ENCODE measurements at regions not wholly inside any gene's neighbourhood (a gene's known extent, or its start where the extent isn't known, plus 50 kb on each side); places are given as distances from the start of the nearest gene placed in this dataset.

GRCh38 chr2:155389224-155389623 lies 690.7 kb downstream of the KCNJ3 start:
- no peak for TF ChIP-seq POLR2A (IDR thresholded peaks at IDR 0.05)
- no peak for TF ChIP-seq CTCF (IDR thresholded peaks at IDR 0.05)
- DNase-seq: no peak
- WGBS, 2 donors: 76 to 79% methylated on average over 1 of the region's 1 CpG
- no peak overlapping the region for H3K27ac ChIP-seq
- H3K36me3 ChIP-seq (ENCODE audit: low read depth, missing control alignments): no peaks in the 10 kb centered on the region
- no peak overlapping the region for H3K4me3 ChIP-seq
- H3K27me3 ChIP-seq: no peaks in the 10 kb centered on the region
- intact Hi-C loops (cut with DNase I; ENCODE audit: low total_unique reads): no loop called here
- no peaks in the 10 kb centered on the region for H3K9me3 ChIP-seq
- no peaks in the 10 kb centered on the region for H3K4me1 ChIP-seq

- intact Hi-C loops (cut with DNase I; ENCODE audit: low total_unique reads): no loop called here
- no peaks in the 10 kb centered on the region for H3K4me1 ChIP-seq
- WGBS, 2 donors: 79 to 86% methylated on average over 3 of the region's 3 CpGs
- TF ChIP-seq POLR2A (IDR thresholded peaks at IDR 0.05) (no peak), CTCF (IDR thresholded peaks at IDR 0.05) (no peak)
- H3K36me3 ChIP-seq (ENCODE audit: low read depth, missing control alignments): no peaks in the 10 kb centered on the region
- no peak overlapping the region for H3K27ac ChIP-seq
- no peak for DNase-seq
- no peak overlapping the region for H3K4me3 ChIP-seq
- no peaks in the 10 kb centered on the region for H3K27me3 ChIP-seq
- H3K9me3 ChIP-seq: no peaks in the 10 kb centered on the region
Measured at GRCh38 chr2:155384555-155385123, 686.1 kb downstream of the KCNJ3 start.

GRCh38 chr2:155382776-155383175 lies 684.3 kb downstream of the KCNJ3 start:
- DNase-seq: no peak
- H3K36me3 ChIP-seq (ENCODE audit: low read depth, missing control alignments): no peaks in the 10 kb centered on the region

GRCh38 chr2:155381436-155381835 lies 682.9 kb downstream of the KCNJ3 start:
- Histone ChIP-seq H3K27ac (no peak overlapping the region), H3K27me3 (no peaks in the 10 kb centered on the region), H3K4me3 (no peak overlapping the region), H3K9me3 (no peaks in the 10 kb centered on the region), H3K36me3 (ENCODE audit: low read depth, missing control alignments) (no peaks in the 10 kb centered on the region), H3K4me1 (no peaks in the 10 kb centered on the region)
- WGBS, 2 donors: 42 to 51% methylated on average over 1 of the region's 1 CpG
- DNase-seq: no peak
- intact Hi-C loops (cut with DNase I; ENCODE audit: low total_unique reads): no loop called here
- TF ChIP-seq POLR2A (IDR thresholded peaks at IDR 0.05) (no peak), CTCF (IDR thresholded peaks at IDR 0.05) (no peak)

More at GRCh38 chr2:155382776-155383175, 684.3 kb downstream of the KCNJ3 start:
- Histone ChIP-seq H3K4me3 (no peak overlapping the region), H3K27ac (no peak overlapping the region), H3K4me1 (no peaks in the 10 kb centered on the region), H3K27me3 (no peaks in the 10 kb centered on the region), H3K9me3 (no peaks in the 10 kb centered on the region)
- intact Hi-C loops (cut with DNase I; ENCODE audit: low total_unique reads): no loop called here
- TF ChIP-seq POLR2A (IDR thresholded peaks at IDR 0.05): no peak
- TF ChIP-seq CTCF (IDR thresholded peaks at IDR 0.05): no peak
- 60 to 62% methylated on average over 3 of the region's 3 CpGs for WGBS, 2 donors

GRCh38 chr2:155379494-155379893 lies 681.0 kb downstream of the KCNJ3 start:
- H3K4me1 ChIP-seq: no peaks in the 10 kb centered on the region
- TF ChIP-seq CTCF (IDR thresholded peaks at IDR 0.05) (no peak), POLR2A (IDR thresholded peaks at IDR 0.05) (no peak)
- no peak for DNase-seq
- H3K36me3 ChIP-seq (ENCODE audit: low read depth, missing control alignments): no peaks in the 10 kb centered on the region
- WGBS, 2 donors: 61 to 72% methylated on average over 2 of the region's 2 CpGs
- no peaks in the 10 kb centered on the region for H3K9me3 ChIP-seq
- H3K27me3 ChIP-seq: no peaks in the 10 kb centered on the region
- intact Hi-C loops (cut with DNase I; ENCODE audit: low total_unique reads): no loop called here
- H3K4me3 ChIP-seq: no peak overlapping the region
- no peak overlapping the region for H3K27ac ChIP-seq

Measured in testis (tissue), 2 donors.